AG04449 (cell line): ENCODE measurements at regions not wholly inside any gene's neighbourhood (a gene's known extent, or its start where the extent isn't known, plus 50 kb on each side); places are given as distances from the start of the nearest gene placed in this dataset.

Experiments used
- CTCF ChIA-PET: fragments of 350-600 bp; formaldehyde crosslinking; extraction: SDS; loops from one replicate; lab custom pipeline; 2021; ENCODE audit warnings: antibody characterized with exemption; lab: Yijun Ruan, JAX
- POLR2A ChIA-PET: fragments of 400-600, 350-600 bp; formaldehyde crosslinking; extraction: SDS; loops from one replicate; lab custom pipeline; 2020; ENCODE audit warnings: antibody characterized with exemption, inconsistent platforms; lab: Yijun Ruan, JAX
- DNase-seq: peaks from one replicate; pipeline ENCODE4 v3.0.0-alpha.2; 2010; ENCODE audit warnings: low read depth, low spot score
- H3K4me3 ChIP-seq: 2 replicates; pipeline ENCODE4 v1.5.1; 2011; ENCODE audit warnings: low read depth, mild to moderate bottlenecking, control low read depth, low read length
- CTCF ChIP-seq: IDR thresholded peaks from one replicate; pipeline ENCODE4 v1.5.1; 2011; ENCODE audit warnings: mild to moderate bottlenecking, moderate library complexity, low read length, control low read depth, inconsistent platforms; ENCODE audit not compliant: insufficient read depth; ENCODE audit errors: missing control alignments

- H3K4me3 ChIP-seq = no peak overlapping the region
- ChIA-PET CTCF (interaction anchor here (0.9 to 12.3 kb wide), 7 partner anchors 16 to 1326 kb away, joined by 3 to 252 read pairs (median 58); no protein-coding TSS in a partner anchor), POLR2A (no interaction called here)
- DNase-seq = no peak
- no peak for TF ChIP-seq CTCF
These were observed 80.9 kb upstream of the TSPAN11 start for GRCh38 chr12:30845676-30846075.

GRCh38 chr12:30843211-30843610 lies 83.3 kb upstream of the TSPAN11 start:
- DNase-seq = no peak

GRCh38 chr12:30840715-30841114 lies 85.8 kb upstream of the TSPAN11 start:
- H3K4me3 ChIP-seq = no peak overlapping the region
- DNase-seq = no peak
- CTCF ChIA-PET = interaction anchor here (12.3 kb wide), 1 partner anchor 146 kb away, joined by 252 read pairs; no protein-coding TSS in a partner anchor
- POLR2A ChIA-PET = no interaction called here
- no peak for TF ChIP-seq CTCF

More at GRCh38 chr12:30843211-30843610, 83.3 kb upstream of the TSPAN11 start:
- no peak for TF ChIP-seq CTCF
- POLR2A ChIA-PET = no interaction called here
- no peak overlapping the region for H3K4me3 ChIP-seq
- CTCF ChIA-PET = interaction anchor here (0.9 to 12.3 kb wide), 11 partner anchors 9 to 1326 kb away, joined by 3 to 252 read pairs (median 4); no protein-coding TSS in a partner anchor

GRCh38 chr12:30839643-30840220 lies 85.0 kb upstream of the CAPRIN2 start:
- TF ChIP-seq CTCF = no peak
- no peak for DNase-seq
- CTCF ChIA-PET = interaction anchor here (1.2 kb wide), 1 partner anchor 12 kb away, joined by 3 read pairs; no protein-coding TSS in a partner anchor
- POLR2A ChIA-PET = no interaction called here
- no peak overlapping the region for H3K4me3 ChIP-seq

GRCh38 chr12:30837595-30837994 lies 82.8 kb upstream of the CAPRIN2 start:
- DNase-seq = no peak
- CTCF ChIA-PET = interaction anchor here (1.0 kb wide), 1 partner anchor 9 kb away, joined by 5 read pairs; no protein-coding TSS in a partner anchor
- no peak overlapping the region for H3K4me3 ChIP-seq
- TF ChIP-seq CTCF = no peak
- POLR2A ChIA-PET = no interaction called here

GRCh38 chr12:30836656-30837445 lies 82.1 kb upstream of the CAPRIN2 start:
- H3K4me3 ChIP-seq = no peak overlapping the region
- ChIA-PET CTCF (interaction anchor here (0.7 to 1.4 kb wide), 3 partner anchors 8 to 30 kb away, joined by 3 to 5 read pairs (median 5); no protein-coding TSS in a partner anchor), POLR2A (no interaction called here)
- no peak for DNase-seq
- no peak for TF ChIP-seq CTCF
